ENCODE measurements at regions not wholly inside any gene's neighbourhood (a gene's known extent, or its start where the extent isn't known, plus 50 kb on each side); places are given as distances from the start of the nearest gene placed in this dataset.
"Not testable (repeated sequence)": the region's sequence is repeated elsewhere in the genome, so short reads cannot be mapped to it uniquely, and the experiment has no call there.

DNA sequence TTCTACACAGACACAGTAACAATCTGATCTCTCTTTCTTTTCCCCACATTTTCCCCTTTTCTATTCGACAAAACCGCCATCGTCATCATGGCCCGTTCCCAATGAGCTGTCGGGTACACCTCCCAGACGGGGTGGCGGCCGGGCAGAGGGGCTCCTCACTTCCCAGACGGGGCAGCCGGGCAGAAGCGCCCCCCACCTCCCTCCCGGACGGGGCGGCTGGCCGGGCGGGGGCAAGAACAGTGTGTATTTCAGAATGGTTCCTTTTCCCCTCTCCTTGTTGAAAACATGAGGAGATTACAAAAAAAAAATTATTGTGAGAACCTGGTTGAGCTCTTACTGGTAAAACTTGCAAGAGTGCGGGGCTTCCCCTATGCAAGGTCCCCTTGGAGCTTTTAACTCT lies 178.0 kb upstream of the GALNT15 start:
- H3K36me3 Mint-ChIP-seq (ENCODE audit: insufficient read depth); H3K9me3 Mint-ChIP-seq; H3K27ac Mint-ChIP-seq; H3K4me3 Mint-ChIP-seq; DNase-seq; H3K4me1 Mint-ChIP-seq (ENCODE audit: low read depth in 2 of 2); ATAC-seq (replicated peaks): not testable (repeated sequence)
- H3K27me3 Mint-ChIP-seq: peaks cover 23 to 51% of the 10 kb centered on the region in 2 donors

DNA sequence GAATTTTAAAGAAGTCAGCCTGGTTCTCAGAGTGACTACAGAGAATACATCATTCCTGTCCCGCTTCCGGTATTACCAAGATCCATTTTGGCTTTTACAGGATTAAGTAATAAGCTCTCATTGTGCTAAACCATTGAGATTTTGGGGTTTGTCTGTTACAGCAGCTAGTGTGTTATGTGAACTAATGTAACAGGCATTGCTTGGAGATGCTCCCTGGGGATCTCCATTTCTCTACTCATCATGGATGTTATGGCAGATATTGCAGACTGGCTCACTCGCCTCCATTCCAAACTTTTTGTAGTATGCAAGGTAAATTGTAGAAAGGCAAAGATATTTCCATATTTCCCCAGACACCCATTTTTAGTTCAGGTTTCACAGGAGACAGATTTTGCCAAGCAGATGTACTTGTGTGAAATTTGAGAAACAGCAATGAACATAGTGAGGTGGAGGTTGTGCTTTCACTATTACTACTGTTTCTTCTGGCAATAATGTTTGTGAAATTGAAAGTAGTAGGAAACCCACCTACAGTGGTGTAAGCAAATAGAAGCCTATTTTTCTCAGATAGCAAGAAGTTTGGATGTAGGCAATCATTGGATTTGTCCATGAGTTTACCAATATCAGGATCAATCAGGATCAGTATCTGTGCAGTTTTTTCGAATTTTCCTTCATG lies 177.1 kb upstream of the GALNT15 start:
- Mint-ChIP-seq H3K9me3 (peaks cover 0 to 1% of the 10 kb centered on the region in 2 donors), H3K27me3 (peaks cover 27 to 58% of the 10 kb centered on the region in 2 donors), H3K4me1 (ENCODE audit: low read depth in 2 of 2) (no peaks in the 10 kb centered on the region), H3K36me3 (ENCODE audit: insufficient read depth) (no peaks in the 10 kb centered on the region), H3K27ac (no peak overlapping the region), H3K4me3 (no peak overlapping the region)
- ATAC-seq (replicated peaks): no peak
- DNase-seq: no peak

DNA sequence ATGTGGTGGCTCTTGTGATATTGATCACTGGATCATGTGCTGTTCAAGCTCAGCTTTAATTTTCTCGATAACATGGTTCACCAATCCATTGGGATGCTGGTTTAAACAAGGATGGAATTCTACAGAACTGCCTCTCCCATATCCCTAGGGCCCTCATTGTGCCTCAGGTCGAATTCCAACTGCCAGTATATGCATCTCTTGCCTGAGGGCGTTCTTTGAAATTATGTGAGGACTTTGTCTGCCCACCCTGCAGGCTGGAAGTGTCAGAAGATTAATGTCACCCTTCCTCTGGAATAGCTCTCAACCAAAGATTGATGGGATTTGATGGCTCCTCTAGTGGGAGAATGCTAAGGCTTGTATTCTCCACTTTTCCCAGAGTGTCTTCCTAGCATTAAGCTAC lies 175.6 kb upstream of the GALNT15 start:
- Mint-ChIP-seq H3K4me3 (no peak overlapping the region), H3K36me3 (ENCODE audit: insufficient read depth) (no peaks in the 10 kb centered on the region), H3K27me3 (peaks cover 35 to 55% of the 10 kb centered on the region in 2 donors), H3K9me3 (peaks cover 0 to 3% of the 10 kb centered on the region in 2 donors), H3K4me1 (ENCODE audit: low read depth in 2 of 2) (no peaks in the 10 kb centered on the region), H3K27ac (no peak overlapping the region)
- no peak for ATAC-seq (replicated peaks)
- DNase-seq: no peak

DNA sequence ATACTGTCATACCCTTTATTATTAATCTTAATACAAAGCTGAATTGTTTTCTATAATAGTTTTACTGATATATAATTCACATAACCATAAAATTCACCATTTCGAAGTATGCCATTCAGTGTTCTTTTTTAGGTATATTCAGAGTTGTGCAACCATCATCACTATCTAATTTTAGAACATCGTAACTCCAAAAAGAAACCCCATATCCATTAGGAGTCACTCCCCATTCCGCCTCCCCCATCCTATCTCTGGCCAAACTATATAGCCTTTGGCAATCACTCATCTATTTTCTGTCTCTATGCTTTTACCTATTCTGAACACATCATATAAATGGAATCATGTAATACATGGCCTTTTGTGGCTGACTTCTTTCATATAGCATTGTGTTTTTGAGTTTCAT lies 169.7 kb upstream of the GALNT15 start:
- Mint-ChIP-seq H3K27ac (no peak overlapping the region), H3K9me3 (peaks cover 0 to 2% of the 10 kb centered on the region in 2 donors), H3K36me3 (ENCODE audit: insufficient read depth) (no peaks in the 10 kb centered on the region), H3K4me1 (ENCODE audit: low read depth in 2 of 2) (no peaks in the 10 kb centered on the region), H3K4me3 (no peak overlapping the region), H3K27me3 (peaks cover 41 to 49% of the 10 kb centered on the region in 2 donors)
- DNase-seq: no peak
- ATAC-seq (replicated peaks): no peak

DNA sequence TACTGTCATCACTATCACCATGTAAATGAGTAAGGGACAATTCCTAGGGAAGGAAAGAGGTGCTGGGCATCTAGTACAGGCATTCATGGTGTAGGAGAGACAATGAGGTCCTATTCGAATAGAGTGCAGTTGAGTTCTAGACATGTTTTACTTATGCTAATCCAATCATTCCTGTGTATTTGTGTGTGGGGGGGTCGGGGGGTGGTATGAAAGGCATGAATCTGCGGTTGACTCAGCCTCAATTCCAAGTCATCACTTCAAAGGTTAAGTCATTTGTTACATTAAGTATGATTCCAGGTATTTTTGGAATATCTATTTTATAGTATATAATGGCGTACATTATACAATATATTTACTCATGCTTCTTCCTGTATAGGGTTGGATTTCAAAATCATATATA lies 163.1 kb upstream of the GALNT15 start:
- Mint-ChIP-seq H3K27me3 (peaks cover 23 to 30% of the 10 kb centered on the region in 2 donors), H3K36me3 (ENCODE audit: insufficient read depth) (no peaks in the 10 kb centered on the region), H3K4me3 (no peak overlapping the region), H3K9me3 (no peaks in the 10 kb centered on the region), H3K4me1 (ENCODE audit: low read depth in 2 of 2) (no peaks in the 10 kb centered on the region), H3K27ac (no peak overlapping the region)
- ATAC-seq (replicated peaks): no peak
- no peak for DNase-seq

DNA sequence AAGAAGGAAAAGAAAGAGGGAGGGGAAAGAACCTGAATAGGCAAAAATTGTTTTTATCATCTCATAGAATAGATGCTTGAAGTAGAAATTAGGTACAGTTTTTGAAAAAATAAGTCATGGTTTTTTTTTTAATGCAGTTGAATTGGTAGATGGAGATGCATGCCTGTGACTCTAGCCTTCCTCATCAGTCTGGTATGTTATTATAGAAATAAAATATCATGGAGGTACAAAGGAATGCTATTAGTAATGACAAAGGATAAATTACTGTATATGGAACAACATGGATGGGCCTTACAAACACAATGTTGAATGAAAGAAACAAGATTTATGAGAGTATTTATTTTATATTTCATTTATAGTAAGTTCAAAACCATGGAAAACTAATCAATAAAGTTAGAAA lies 162.4 kb upstream of the GALNT15 start:
- no peak overlapping the region for H3K27ac Mint-ChIP-seq
- no peak for ATAC-seq (replicated peaks)
- no peaks in the 10 kb centered on the region for H3K36me3 Mint-ChIP-seq (ENCODE audit: insufficient read depth)
- H3K4me3 Mint-ChIP-seq: no peak overlapping the region
- H3K27me3 Mint-ChIP-seq: peaks cover 16 to 31% of the 10 kb centered on the region in 2 donors
- no peak for DNase-seq
- H3K4me1 Mint-ChIP-seq (ENCODE audit: low read depth in 2 of 2): no peaks in the 10 kb centered on the region
- no peaks in the 10 kb centered on the region for H3K9me3 Mint-ChIP-seq

DNA sequence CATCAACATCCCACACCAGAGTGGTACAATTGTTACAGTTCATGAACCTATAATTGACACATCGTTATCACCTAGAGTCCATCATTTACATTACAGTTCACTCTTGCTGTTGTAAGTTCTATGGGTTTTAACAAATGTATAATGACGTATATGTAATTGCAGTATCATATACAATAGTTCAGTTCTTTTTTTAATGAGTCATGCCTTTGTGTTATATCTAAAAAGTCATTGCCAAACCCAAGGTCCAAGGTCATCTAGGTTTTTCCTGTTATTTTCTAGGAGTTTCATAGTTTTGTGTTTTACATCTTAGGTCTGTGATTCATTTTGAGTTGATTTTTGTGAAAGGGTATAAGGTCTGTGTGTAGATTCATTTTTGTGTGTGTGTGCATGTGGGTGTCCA lies 160.9 kb upstream of the GALNT15 start:
- peaks cover 12 to 34% of the 10 kb centered on the region in 2 donors for H3K27me3 Mint-ChIP-seq

DNA sequence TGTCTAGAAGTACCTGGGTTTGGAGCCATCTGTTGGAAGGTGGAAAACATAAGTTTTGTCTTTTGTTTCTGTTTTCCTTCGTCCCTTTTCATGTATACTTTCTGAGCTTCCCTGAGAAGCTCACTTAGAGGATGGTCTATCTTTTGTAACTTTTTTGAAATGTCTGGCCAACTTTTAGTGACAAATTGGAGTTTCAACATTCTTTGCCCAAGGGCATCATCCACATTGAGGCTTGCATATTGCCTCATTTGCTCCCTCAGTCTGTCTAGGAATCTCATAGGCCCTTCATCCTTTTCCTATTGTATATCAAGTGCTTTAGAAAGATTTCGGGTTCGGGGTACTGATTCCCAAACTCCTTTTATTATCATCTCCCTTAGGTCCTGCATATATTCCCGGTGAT lies 152.7 kb upstream of the GALNT15 start:
- not testable (repeated sequence) for H3K27ac Mint-ChIP-seq; ATAC-seq (replicated peaks); DNase-seq; H3K36me3 Mint-ChIP-seq (ENCODE audit: insufficient read depth); H3K9me3 Mint-ChIP-seq; H3K4me1 Mint-ChIP-seq (ENCODE audit: low read depth in 2 of 2); H3K4me3 Mint-ChIP-seq
- peaks cover 23 to 29% of the 10 kb centered on the region in 2 donors for H3K27me3 Mint-ChIP-seq

More for the DNA sequence above, 160.9 kb upstream of the GALNT15 start:
- Mint-ChIP-seq H3K27ac (no peak overlapping the region), H3K36me3 (ENCODE audit: insufficient read depth) (no peaks in the 10 kb centered on the region), H3K4me1 (ENCODE audit: low read depth in 2 of 2) (no peaks in the 10 kb centered on the region), H3K9me3 (no peaks in the 10 kb centered on the region), H3K4me3 (no peak overlapping the region)
- ATAC-seq (replicated peaks): no peak
- no peak for DNase-seq

DNA sequence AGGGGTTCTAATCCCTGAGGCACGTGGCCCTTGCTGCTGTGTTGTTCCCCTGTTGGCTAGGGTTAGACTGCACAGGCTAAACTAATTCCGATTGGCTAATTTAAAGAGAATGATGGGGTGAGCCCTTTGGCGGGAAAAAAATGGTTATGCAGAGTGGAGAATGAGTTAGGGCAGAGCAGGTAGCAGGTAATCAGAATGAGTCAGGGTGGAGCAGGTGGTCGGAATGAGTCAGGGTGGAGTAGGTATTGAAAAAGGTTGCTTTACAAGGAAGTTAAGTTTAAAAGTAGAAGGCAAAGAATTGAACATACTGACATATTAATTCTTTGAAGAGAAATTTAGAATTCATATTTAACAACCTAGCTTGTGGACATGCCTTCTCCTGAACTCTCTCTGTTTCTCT lies 150.6 kb upstream of the GALNT15 start:
- not testable (repeated sequence) for H3K27ac Mint-ChIP-seq; DNase-seq; H3K9me3 Mint-ChIP-seq; ATAC-seq (replicated peaks); H3K4me1 Mint-ChIP-seq (ENCODE audit: low read depth in 2 of 2); H3K36me3 Mint-ChIP-seq (ENCODE audit: insufficient read depth); H3K4me3 Mint-ChIP-seq
- H3K27me3 Mint-ChIP-seq: peaks cover 20 to 26% of the 10 kb centered on the region in 2 donors

DNA sequence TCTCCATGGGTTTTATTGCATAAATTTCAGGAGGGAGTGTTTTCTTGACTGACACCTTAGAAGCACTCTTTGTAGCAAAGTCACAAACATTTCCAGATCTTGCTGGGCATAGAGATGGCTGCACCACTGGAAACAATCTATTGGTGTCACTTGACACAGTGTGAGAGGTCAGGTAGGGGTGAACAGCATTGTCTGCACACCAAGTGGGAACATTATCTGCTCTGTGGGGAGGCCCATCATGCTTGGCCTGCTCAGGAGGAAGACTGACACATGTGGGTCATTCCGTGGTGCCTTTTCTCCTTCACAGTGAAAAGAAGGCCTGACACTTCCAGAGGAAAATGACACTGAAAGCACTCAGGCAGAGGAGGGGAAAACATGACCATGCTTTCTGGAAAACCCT lies 149.9 kb upstream of the GALNT15 start:
- no peak overlapping the region for H3K4me3 Mint-ChIP-seq
- H3K9me3 Mint-ChIP-seq: no peaks in the 10 kb centered on the region
- DNase-seq: no peak
- no peak for ATAC-seq (replicated peaks)
- H3K27me3 Mint-ChIP-seq: peaks cover 20 to 26% of the 10 kb centered on the region in 2 donors
- H3K4me1 Mint-ChIP-seq (ENCODE audit: low read depth in 2 of 2): no peaks in the 10 kb centered on the region
- no peak overlapping the region for H3K27ac Mint-ChIP-seq
- no peaks in the 10 kb centered on the region for H3K36me3 Mint-ChIP-seq (ENCODE audit: insufficient read depth)

DNA sequence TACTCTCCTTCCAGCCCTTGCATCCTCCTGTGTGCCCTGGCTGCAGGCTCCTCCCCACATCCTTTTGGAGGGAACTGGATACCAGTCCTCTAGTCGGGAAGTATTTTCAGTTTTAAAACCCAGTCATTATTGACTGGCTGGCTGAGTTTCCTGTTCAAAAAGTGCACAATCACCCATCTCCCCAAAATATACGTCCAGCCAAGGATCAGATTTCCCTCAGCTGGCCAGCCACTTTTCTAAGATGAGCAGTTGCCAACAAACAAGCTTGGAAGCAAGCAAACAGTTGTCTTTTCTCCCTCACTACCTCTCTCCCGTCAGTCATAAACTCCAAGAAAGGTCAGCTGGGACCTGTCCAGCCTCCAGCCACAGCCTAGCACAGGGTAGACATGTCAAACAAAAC lies 147.7 kb upstream of the GALNT15 start:
- Mint-ChIP-seq H3K27ac (no peak overlapping the region), H3K9me3 (no peaks in the 10 kb centered on the region), H3K36me3 (ENCODE audit: insufficient read depth) (no peaks in the 10 kb centered on the region), H3K4me1 (ENCODE audit: low read depth in 2 of 2) (no peaks in the 10 kb centered on the region), H3K4me3 (no peak overlapping the region), H3K27me3 (peaks cover 40 to 45% of the 10 kb centered on the region in 2 donors)
- DNase-seq (no peak), ATAC-seq (replicated peaks) (no peak)

DNA sequence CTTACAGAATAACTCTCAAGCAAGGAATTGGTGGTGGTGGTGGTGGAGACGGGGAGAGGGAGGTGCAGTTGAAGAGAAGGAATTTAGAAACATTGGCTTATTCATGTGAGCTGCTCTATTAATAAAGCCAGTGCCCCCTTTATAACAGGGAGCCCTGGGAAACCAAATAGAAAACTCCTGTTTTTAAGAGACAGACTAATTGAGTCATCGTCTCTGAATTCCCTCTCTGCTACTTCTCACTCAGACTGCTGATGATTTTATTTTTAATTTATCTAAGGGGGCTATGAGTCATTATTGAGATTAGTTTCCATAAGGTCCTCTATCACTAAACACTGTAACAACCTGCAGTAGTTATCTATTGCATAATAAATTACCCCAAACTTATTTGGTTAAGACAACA lies 145.9 kb upstream of the GALNT15 start:
- H3K4me3 Mint-ChIP-seq: no peak overlapping the region

DNA sequence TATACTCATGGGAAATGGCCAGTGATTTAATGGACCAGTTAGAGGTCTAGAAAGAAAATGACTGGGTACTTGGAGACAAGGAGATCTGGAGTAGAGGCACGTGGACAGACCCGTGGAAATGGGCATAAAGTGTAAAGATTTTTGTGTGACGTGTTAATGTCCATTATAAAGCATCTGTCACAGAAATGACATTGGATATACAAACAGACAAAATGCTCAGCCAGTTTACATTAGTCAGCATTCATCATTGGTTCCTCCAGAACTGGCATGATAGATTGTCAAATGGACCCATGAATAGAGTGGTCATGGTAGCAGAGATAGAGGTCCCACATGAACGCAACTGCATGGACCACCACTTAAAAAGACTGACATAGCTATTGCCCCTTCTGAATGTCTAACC lies 144.1 kb upstream of the GALNT15 start:
- no peaks in the 10 kb centered on the region for H3K4me1 Mint-ChIP-seq (ENCODE audit: low read depth in 2 of 2)
- no peaks in the 10 kb centered on the region for H3K9me3 Mint-ChIP-seq
- DNase-seq: no peak
- no peak overlapping the region for H3K4me3 Mint-ChIP-seq
- no peak overlapping the region for H3K27ac Mint-ChIP-seq
- ATAC-seq (replicated peaks): no peak
- peaks cover 35 to 44% of the 10 kb centered on the region in 2 donors for H3K27me3 Mint-ChIP-seq
- no peaks in the 10 kb centered on the region for H3K36me3 Mint-ChIP-seq (ENCODE audit: insufficient read depth)

More for the DNA sequence above, 145.9 kb upstream of the GALNT15 start:
- no peaks in the 10 kb centered on the region for H3K4me1 Mint-ChIP-seq (ENCODE audit: low read depth in 2 of 2)
- no peaks in the 10 kb centered on the region for H3K36me3 Mint-ChIP-seq (ENCODE audit: insufficient read depth)
- no peaks in the 10 kb centered on the region for H3K9me3 Mint-ChIP-seq
- DNase-seq (no peak), ATAC-seq (replicated peaks) (no peak)
- H3K27ac Mint-ChIP-seq: no peak overlapping the region
- H3K27me3 Mint-ChIP-seq: peaks cover 42 to 43% of the 10 kb centered on the region in 2 donors

DNA sequence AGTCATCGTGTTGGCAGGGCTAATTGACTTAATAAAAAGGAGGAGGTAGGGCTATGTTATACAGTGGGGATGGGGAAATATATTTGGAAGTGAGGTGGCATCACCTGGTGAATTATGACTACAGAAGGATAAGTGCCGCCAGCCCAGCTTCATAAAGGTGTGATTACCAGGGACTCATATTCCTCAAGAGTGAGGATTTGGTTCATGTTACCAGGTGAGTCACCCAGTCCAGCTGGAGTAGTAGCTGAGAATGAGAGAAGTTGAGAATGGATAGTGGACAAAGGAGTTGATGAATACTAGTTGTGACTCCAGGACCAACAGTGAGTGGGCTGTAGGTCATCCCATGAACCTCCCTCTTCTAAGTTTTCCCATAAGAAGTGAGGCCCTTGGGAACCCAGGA lies 143.0 kb upstream of the GALNT15 start:
- ATAC-seq (replicated peaks) (no peak), DNase-seq (no peak)
- H3K36me3 Mint-ChIP-seq (ENCODE audit: insufficient read depth): no peaks in the 10 kb centered on the region
- no peaks in the 10 kb centered on the region for H3K9me3 Mint-ChIP-seq
- H3K27me3 Mint-ChIP-seq: peaks cover 46 to 52% of the 10 kb centered on the region in 2 donors
- H3K27ac Mint-ChIP-seq: no peak overlapping the region
- H3K4me3 Mint-ChIP-seq: no peak overlapping the region
- H3K4me1 Mint-ChIP-seq (ENCODE audit: low read depth in 2 of 2): no peaks in the 10 kb centered on the region

All from effector memory CD8-positive, alpha-beta T cell (primary cell).